Gastrocnemius medialis (tissue), 4 donors: ENCODE measurements at regions not wholly inside any gene's neighbourhood (a gene's known extent, or its start where the extent isn't known, plus 50 kb on each side); places are given as distances from the start of the nearest gene placed in this dataset.

Experiments used
- ATAC-seq, 2 donors: fragments of 150-250 bp; one replicate each; pipeline ENCODE4 v1.9.1; 2016
- DNase-seq, 2 donors: peaks; one replicate each; pipeline ENCODE4 v3.0.0-alpha.2; 2019
- H3K27ac ChIP-seq, 4 donors: fragments of 200-600 bp; sonication (generic); 1 replicate in 1 of 4; 2 replicates in 3 of 4; pipeline ENCODE4 v1.5.1; 2016 to 2018; ENCODE audit warnings: mild to moderate bottlenecking in 2 of 4, moderate library complexity in 1 of 4
- H3K27me3 ChIP-seq, 3 donors: fragments of 200-600 bp; sonication (generic) in 2 of 3; 1 replicate in 1 of 3; 2 replicates in 2 of 3; pipeline versions ENCODE4 v1.5.1 to v1.6.0; 2016 to 2019; ENCODE audit warnings: mild to moderate bottlenecking in 1 of 3, moderate library complexity in 1 of 3
- H3K36me3 ChIP-seq, 2 donors: fragments of 200-600 bp; sonication (generic) in 1 of 2; one replicate each; pipeline ENCODE4 v1.5.1; 2017 to 2018
- H3K4me1 ChIP-seq, 2 donors: fragments of 200-600 bp; sonication (generic) in 1 of 2; one replicate each; pipeline ENCODE4 v1.5.1; 2016 to 2017; ENCODE audit warnings: mild to moderate bottlenecking in 2 of 2
- H3K4me3 ChIP-seq, 4 donors: fragments of 200-600 bp; sonication (generic) in 3 of 4; 1 replicate in 1 of 4; 2 replicates in 3 of 4; pipeline ENCODE4 v1.5.1; 2016 to 2019; ENCODE audit warnings: mild to moderate bottlenecking in 2 of 4
- H3K9me3 ChIP-seq, 3 donors: fragments of 200-600 bp; sonication (generic) in 2 of 3; 1 replicate in 1 of 3; 2 replicates in 2 of 3; pipeline ENCODE4 v1.5.1; 2016 to 2019
- POLR2A ChIP-seq, 2 donors: fragments of 450-650 bp; IDR thresholded peaks; one replicate each; pipeline ENCODE4 v1.6.1; 2017; ENCODE audit warnings: antibody characterized with exemption in 2 of 2, mild to moderate bottlenecking in 2 of 2, moderate library complexity in 2 of 2
- in situ Hi-C, 4 donors: fragments of 200-750 bp; cut with MboI; loops; one replicate each; pipeline versions ENCODE4 v1.15.0 to v1.8.0; 2017; ENCODE audit warnings: low sequenced_read_pairs in 4 of 4
- intact Hi-C: fragments of 100-400 bp; cut with DNase I; formaldehyde crosslinking; loops from one replicate; pipeline ENCODE4 v1.15.1; 2023; ENCODE audit warnings: low total_unique reads
- TF ChIP-seq, protein P1 (sequence below), 5 experiments: fragments of 450-650 bp in 3 of 5; fragments of 200-600 bp in 2 of 5; sonication (generic) in 2 of 5; IDR thresholded peaks in 4 of 5; conservative IDR thresholded peaks in 1 of 5; 1 replicate in 4 of 5; 2 replicates in 1 of 5; pipeline ENCODE4 v1.5.1; 2016 to 2019; ENCODE audit warnings: antibody characterized with exemption in 5 of 5, mild to moderate bottlenecking in 3 of 5, moderate library complexity in 3 of 5

DNA sequence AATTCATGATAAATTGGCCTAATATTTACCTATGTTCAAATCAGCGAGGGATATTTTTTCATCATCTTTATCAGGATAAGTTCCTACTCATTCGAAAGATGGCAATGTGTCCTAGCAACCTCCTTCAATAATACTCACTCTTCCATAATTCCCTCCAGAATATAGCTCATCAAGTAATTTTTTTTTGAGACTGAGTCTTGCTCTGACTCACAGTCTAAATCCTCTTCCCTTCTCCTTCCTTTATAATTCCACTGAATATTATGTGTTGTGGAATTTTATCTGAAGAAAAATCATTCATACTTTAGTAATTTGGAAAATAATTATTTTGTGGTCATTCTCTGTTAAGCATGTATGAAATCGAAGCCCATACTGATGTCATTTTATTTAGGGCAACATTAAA, 663.8 kb downstream of the FLRT2 start:
- Histone ChIP-seq H3K27me3 (no peaks in the 10 kb centered on the region), H3K4me1 (no peaks in the 10 kb centered on the region), H3K4me3 (no peak overlapping the region), H3K36me3 (no peaks in the 10 kb centered on the region), H3K9me3 (no peaks in the 10 kb centered on the region), H3K27ac (no peak overlapping the region)
- ATAC-seq (no peak), DNase-seq (no peak)
- in situ Hi-C loops, result no loop called here
- intact Hi-C loops, result no loop called here
- no peak for TF ChIP-seq POLR2A (IDR thresholded peaks at IDR 0.05)
- TF ChIP-seq, protein P1, sequence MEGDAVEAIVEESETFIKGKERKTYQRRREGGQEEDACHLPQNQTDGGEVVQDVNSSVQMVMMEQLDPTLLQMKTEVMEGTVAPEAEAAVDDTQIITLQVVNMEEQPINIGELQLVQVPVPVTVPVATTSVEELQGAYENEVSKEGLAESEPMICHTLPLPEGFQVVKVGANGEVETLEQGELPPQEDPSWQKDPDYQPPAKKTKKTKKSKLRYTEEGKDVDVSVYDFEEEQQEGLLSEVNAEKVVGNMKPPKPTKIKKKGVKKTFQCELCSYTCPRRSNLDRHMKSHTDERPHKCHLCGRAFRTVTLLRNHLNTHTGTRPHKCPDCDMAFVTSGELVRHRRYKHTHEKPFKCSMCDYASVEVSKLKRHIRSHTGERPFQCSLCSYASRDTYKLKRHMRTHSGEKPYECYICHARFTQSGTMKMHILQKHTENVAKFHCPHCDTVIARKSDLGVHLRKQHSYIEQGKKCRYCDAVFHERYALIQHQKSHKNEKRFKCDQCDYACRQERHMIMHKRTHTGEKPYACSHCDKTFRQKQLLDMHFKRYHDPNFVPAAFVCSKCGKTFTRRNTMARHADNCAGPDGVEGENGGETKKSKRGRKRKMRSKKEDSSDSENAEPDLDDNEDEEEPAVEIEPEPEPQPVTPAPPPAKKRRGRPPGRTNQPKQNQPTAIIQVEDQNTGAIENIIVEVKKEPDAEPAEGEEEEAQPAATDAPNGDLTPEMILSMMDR (IDR thresholded peaks at IDR 0.05 in 4 of 5, conservative IDR thresholded peaks at IDR 0.05 in 1 of 5), result no peak

- intact Hi-C loops (no loop called here), in situ Hi-C loops (no loop called here)
- Histone ChIP-seq H3K9me3 (no peaks in the 10 kb centered on the region), H3K27ac (no peak overlapping the region), H3K36me3 (no peaks in the 10 kb centered on the region), H3K4me3 (no peak overlapping the region), H3K4me1 (no peaks in the 10 kb centered on the region), H3K27me3 (no peaks in the 10 kb centered on the region)
- no peak for TF ChIP-seq POLR2A (IDR thresholded peaks at IDR 0.05)
- TF ChIP-seq, protein P1 (IDR thresholded peaks at IDR 0.05 in 4 of 5, conservative IDR thresholded peaks at IDR 0.05 in 1 of 5), result no peak
- ATAC-seq (no peak), DNase-seq (no peak)
These were observed 650.0 kb downstream of the FLRT2 start for GRCh38 chr14:86179980-86180379.

- H3K9me3 ChIP-seq, result no peaks in the 10 kb centered on the region
- TF ChIP-seq, protein P1 (IDR thresholded peaks at IDR 0.05 in 4 of 5, conservative IDR thresholded peaks at IDR 0.05 in 1 of 5), result no peak
- no peak for TF ChIP-seq POLR2A (IDR thresholded peaks at IDR 0.05)
- H3K36me3 ChIP-seq, result no peaks in the 10 kb centered on the region
- H3K27me3 ChIP-seq, result no peaks in the 10 kb centered on the region
- H3K4me1 ChIP-seq, result no peaks in the 10 kb centered on the region
- DNase-seq (no peak), ATAC-seq (no peak)
- H3K27ac ChIP-seq, result no peak overlapping the region
- H3K4me3 ChIP-seq, result no peak overlapping the region
- in situ Hi-C loops, result no loop called here
- intact Hi-C loops, result no loop called here
These were observed 638.4 kb downstream of the FLRT2 start for GRCh38 chr14:86168371-86168770.

DNA sequence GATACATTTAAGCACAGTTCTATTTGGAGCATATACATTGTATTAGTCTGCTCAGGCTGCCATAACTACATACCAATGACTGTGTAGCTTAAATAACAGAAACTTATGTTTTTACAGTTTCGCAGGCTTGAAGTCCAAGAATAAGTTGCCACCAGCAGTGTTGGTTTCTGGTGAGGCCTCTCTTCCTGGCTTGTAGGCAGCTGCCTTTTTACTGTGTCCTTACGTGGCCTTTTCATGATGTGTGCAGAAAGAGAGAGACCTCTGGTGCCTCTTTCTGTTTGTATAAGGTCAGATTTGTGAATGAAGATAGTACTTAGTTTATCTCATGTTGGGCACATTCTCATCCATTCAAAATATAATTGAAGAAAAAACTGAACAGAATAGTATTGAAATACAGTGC, 636.6 kb downstream of the FLRT2 start:
- ATAC-seq, result no peak

DNA sequence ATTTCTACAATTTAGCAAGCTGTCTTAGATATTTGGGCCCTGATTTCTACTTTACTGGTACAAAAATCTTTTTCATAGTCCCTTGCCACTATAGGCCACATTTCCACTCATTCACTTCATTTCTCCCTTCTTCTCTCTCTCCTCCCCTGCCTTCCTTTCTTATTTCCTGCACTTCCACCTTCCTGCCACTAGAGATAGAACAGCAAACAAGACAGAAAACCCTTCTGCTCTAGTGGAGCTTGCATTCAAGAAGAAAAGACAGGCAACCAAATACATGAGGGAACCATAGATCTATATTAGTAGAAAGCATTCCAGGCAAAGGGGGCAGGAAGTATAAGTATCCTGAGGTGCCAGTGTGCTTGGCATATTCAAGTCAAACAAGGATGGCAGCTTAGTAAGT, 623.5 kb downstream of the FLRT2 start:
- intact Hi-C loops, result no loop called here
- DNase-seq, result no peak

More for the DNA sequence above, 636.6 kb downstream of the FLRT2 start:
- intact Hi-C loops, result no loop called here
- in situ Hi-C loops, result no loop called here
- TF ChIP-seq, protein P1 (IDR thresholded peaks at IDR 0.05 in 4 of 5, conservative IDR thresholded peaks at IDR 0.05 in 1 of 5), result no peak
- no peak for TF ChIP-seq POLR2A (IDR thresholded peaks at IDR 0.05)
- no peaks in the 10 kb centered on the region for H3K27me3 ChIP-seq
- H3K4me1 ChIP-seq, result no peaks in the 10 kb centered on the region
- DNase-seq, result no peak
- H3K9me3 ChIP-seq, result no peaks in the 10 kb centered on the region
- no peak overlapping the region for H3K4me3 ChIP-seq
- H3K36me3 ChIP-seq, result no peaks in the 10 kb centered on the region
- H3K27ac ChIP-seq, result no peak overlapping the region

More for the DNA sequence above, 623.5 kb downstream of the FLRT2 start:
- Histone ChIP-seq H3K4me1 (no peaks in the 10 kb centered on the region), H3K9me3 (no peaks in the 10 kb centered on the region), H3K27ac (no peak overlapping the region), H3K4me3 (no peak overlapping the region), H3K36me3 (no peaks in the 10 kb centered on the region), H3K27me3 (no peaks in the 10 kb centered on the region)
- in situ Hi-C loops, result no loop called here
- ATAC-seq, result no peak
- TF ChIP-seq, protein P1 (IDR thresholded peaks at IDR 0.05 in 4 of 5, conservative IDR thresholded peaks at IDR 0.05 in 1 of 5), result no peak
- no peak for TF ChIP-seq POLR2A (IDR thresholded peaks at IDR 0.05)
